IMR-90 (cell line): ENCODE measurements at regions not wholly inside any gene's neighbourhood (a gene's known extent, or its start where the extent isn't known, plus 50 kb on each side); places are given as distances from the start of the nearest gene placed in this dataset.

Experiments used
- BHLHE40 ChIP-seq: fragments of 150-350 bp; IDR thresholded peaks from 2 replicates; pipeline ENCODE4 v1.6.1; 2016; ENCODE audit warnings: mild to moderate bottlenecking, low read depth, low read length
- CHD1 ChIP-seq: IDR thresholded peaks from 2 replicates; pipeline ENCODE4 v1.6.1; 2012; ENCODE audit warnings: low read depth, low read length, improper control_type of control experiment
- CTCF ChIP-seq: conservative IDR thresholded peaks from 2 replicates; pipeline ENCODE4 v1.5.1; 2012; ENCODE audit warnings: mild to moderate bottlenecking, low read depth, low read length, improper control_type of control experiment
- MAFK ChIP-seq: IDR thresholded peaks from 2 replicates; pipeline ENCODE4 v1.6.1; 2012; ENCODE audit warnings: low read depth, low read length, improper control_type of control experiment
- MAZ ChIP-seq: IDR thresholded peaks from 2 replicates; pipeline ENCODE4 v1.6.1; 2012; ENCODE audit warnings: low read depth, mild to moderate bottlenecking, low read length, improper control_type of control experiment, moderate library complexity, borderline replicate concordance
- MXI1 ChIP-seq: IDR thresholded peaks from 2 replicates; pipeline ENCODE4 v1.6.1; 2012; ENCODE audit warnings: low read depth, mild to moderate bottlenecking, low read length, moderate library complexity, borderline replicate concordance
- POLR2A ChIP-seq: IDR thresholded peaks from 2 replicates; pipeline ENCODE4 v1.6.1; 2012; ENCODE audit warnings: mild to moderate bottlenecking, low read depth, low read length
- RAD21 ChIP-seq: IDR thresholded peaks from 2 replicates; pipeline ENCODE4 v1.6.1; 2012; ENCODE audit warnings: low read length, improper control_type of control experiment
- RCOR1 ChIP-seq: IDR thresholded peaks from 2 replicates; pipeline ENCODE4 v1.6.1; 2012; ENCODE audit warnings: mild to moderate bottlenecking, low read length, improper control_type of control experiment; ENCODE audit not compliant: insufficient replicate concordance
- RFX5 ChIP-seq: IDR thresholded peaks from 2 replicates; pipeline ENCODE4 v1.8.0; 2012; ENCODE audit warnings: low read depth, mild to moderate bottlenecking, low read length, moderate library complexity
- SMC3 ChIP-seq: fragments of 150-350 bp; IDR thresholded peaks from 2 replicates; pipeline ENCODE4 v1.6.1; 2016; ENCODE audit warnings: low read depth, mild to moderate bottlenecking, antibody characterized with exemption, low read length, moderate library complexity
- TF ChIP-seq, protein P1 (sequence below): fragments of 150-350 bp; IDR thresholded peaks from 2 replicates; pipeline ENCODE4 v1.6.1; 2017; ENCODE audit warnings: mild to moderate bottlenecking, antibody characterized with exemption, low read length, low read depth
- TF ChIP-seq, protein P2 (sequence below): fragments of 150-350 bp; IDR thresholded peaks from 2 replicates; pipeline ENCODE4 v1.6.1; 2016; ENCODE audit warnings: low read depth, mild to moderate bottlenecking, low read length, moderate library complexity, borderline replicate concordance

DNA sequence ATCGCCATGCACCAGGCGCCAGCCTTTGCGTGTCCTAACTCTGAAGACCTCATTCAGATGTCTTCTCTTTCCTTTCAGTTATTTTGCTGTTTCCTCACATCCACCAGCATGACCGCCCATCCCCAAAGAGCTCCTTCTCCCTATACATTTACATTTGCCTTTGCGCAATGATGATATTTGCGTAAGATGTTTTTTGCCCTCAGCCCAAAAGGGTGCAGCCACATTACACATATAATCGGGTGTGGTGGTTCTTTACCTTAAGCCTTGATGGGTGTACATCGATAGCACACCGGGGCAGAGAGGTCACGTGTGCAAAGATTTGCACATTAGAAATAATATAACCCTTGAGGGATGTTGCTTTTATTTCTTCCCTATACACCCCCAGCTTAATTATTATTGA, 192.8 kb downstream of the HUNK start:
- no peak for TF ChIP-seq CTCF
- TF ChIP-seq POLR2A: no peak
- TF ChIP-seq, protein P1, sequence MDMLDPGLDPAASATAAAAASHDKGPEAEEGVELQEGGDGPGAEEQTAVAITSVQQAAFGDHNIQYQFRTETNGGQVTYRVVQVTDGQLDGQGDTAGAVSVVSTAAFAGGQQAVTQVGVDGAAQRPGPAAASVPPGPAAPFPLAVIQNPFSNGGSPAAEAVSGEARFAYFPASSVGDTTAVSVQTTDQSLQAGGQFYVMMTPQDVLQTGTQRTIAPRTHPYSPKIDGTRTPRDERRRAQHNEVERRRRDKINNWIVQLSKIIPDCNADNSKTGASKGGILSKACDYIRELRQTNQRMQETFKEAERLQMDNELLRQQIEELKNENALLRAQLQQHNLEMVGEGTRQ: no peak
- TF ChIP-seq MXI1: no peak
- TF ChIP-seq BHLHE40: no peak
- no peak for TF ChIP-seq CHD1
- TF ChIP-seq SMC3: no peak
- no peak for TF ChIP-seq RFX5
- no peak for TF ChIP-seq MAFK
- TF ChIP-seq RCOR1: no peak
- TF ChIP-seq MAZ: no peak
- TF ChIP-seq, protein P2, sequence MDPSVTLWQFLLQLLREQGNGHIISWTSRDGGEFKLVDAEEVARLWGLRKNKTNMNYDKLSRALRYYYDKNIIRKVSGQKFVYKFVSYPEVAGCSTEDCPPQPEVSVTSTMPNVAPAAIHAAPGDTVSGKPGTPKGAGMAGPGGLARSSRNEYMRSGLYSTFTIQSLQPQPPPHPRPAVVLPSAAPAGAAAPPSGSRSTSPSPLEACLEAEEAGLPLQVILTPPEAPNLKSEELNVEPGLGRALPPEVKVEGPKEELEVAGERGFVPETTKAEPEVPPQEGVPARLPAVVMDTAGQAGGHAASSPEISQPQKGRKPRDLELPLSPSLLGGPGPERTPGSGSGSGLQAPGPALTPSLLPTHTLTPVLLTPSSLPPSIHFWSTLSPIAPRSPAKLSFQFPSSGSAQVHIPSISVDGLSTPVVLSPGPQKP: no peak
- TF ChIP-seq RAD21: no peak
